Caki2 (cell line): ENCODE measurements at regions not wholly inside any gene's neighbourhood (a gene's known extent, or its start where the extent isn't known, plus 50 kb on each side); places are given as distances from the start of the nearest gene placed in this dataset.
A peak's percentile ranks its signal among the peaks of the same experiment; 100 is the strongest.

ENCODE experiments used
- DNase-seq: peaks from one replicate; pipeline ENCODE4 v3.0.0-alpha.2; 2015; ENCODE audit warnings: low read depth
- in situ Hi-C: cut with HindIII; loops from 2 replicates; pipeline ENCODE4 v1.10.0; 2016; ENCODE audit warnings: low sequenced_read_pairs, low pct_unique_long_range_greater_than_20kb, mixed read lengths

DNA sequence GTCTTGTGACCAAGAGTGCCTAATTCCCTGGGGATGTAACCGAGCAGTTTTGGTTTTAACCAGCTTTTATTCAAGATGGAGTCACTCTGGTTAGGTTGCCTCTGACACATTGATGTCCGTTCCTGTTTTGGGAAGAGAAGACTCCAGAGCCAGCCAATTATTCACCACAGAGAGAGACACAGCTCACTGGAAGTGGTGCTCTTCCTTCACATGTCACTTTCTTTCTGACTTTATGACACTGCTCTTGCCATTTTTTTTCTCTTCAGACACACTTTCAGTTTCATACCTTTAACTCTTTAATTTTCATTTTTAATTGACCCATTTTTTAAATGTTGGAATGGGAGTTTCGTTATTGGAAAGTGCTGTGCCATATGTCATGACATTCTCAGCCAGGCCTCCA lies 418.4 kb upstream of the FSTL5 start:
- DNase-seq = no peak
- in situ Hi-C loops = no loop called here

DNA sequence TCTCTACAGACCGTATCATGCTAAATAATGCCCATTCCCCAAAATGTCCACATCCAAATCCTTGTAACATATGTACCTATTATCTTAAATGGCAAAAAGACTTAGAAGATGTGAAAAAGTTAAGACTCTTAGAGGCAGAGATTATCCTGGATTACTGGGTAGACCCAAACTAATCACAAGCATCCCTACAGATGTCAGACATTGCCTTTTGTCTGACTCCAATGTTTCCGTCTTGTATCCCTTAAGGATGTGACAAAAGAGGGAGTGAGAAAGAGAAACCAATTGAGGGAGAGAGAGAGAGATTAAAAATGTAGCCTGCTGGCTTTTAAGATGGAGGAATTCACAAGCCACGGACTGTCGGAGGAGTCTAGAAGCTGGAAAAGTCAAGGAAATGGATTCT lies 401.9 kb upstream of the FSTL5 start:
- in situ Hi-C loops = no loop called here
- no peak for DNase-seq

DNA sequence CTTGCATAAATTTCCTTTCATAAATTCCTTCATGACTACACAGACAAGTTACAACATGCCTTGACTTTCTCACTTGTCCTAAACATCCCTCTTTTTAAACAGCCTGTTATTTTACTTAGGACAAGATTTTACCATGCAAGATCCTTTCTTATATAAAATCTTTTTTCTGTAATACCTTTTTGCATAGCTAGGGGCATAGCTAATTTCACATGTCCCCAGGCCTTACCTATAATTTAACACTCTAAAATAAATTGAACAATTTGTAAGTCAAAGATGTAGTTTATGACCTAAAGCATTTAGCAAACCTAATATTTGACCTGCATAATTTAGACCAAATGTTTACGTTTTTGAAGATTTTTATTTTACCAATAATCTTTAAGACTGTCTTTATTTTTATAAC lies 396.3 kb upstream of the FSTL5 start:
- DNase-seq = no peak
- in situ Hi-C loops = no loop called here

- in situ Hi-C loops = no loop called here
- DNase-seq = no peak
These were observed 393.8 kb upstream of the FSTL5 start for GRCh38 chr4:162557516-162558106.

- DNase-seq = no peak
- in situ Hi-C loops = no loop called here
These were observed 371.3 kb upstream of the FSTL5 start for GRCh38 chr4:162535121-162535520.

- peak; percentile 81 for DNase-seq
- in situ Hi-C loops = no loop called here
These were observed 359.4 kb upstream of the FSTL5 start for GRCh38 chr4:162523171-162523570.

GRCh38 chr4:162522724-162523123 lies 358.9 kb upstream of the FSTL5 start:
- in situ Hi-C loops = no loop called here
- DNase-seq = no peak

GRCh38 chr4:162510937-162511336 lies 347.1 kb upstream of the FSTL5 start:
- DNase-seq = no peak
- in situ Hi-C loops = no loop called here

GRCh38 chr4:162510115-162510514 lies 346.3 kb upstream of the FSTL5 start:
- in situ Hi-C loops = no loop called here

GRCh38 chr4:162509333-162509732 lies 345.5 kb upstream of the FSTL5 start:
- in situ Hi-C loops = no loop called here
- DNase-seq = no peak

More at GRCh38 chr4:162510115-162510514, 346.3 kb upstream of the FSTL5 start:
- DNase-seq = no peak

- DNase-seq = no peak
- in situ Hi-C loops = no loop called here
These were observed 342.5 kb upstream of the FSTL5 start for GRCh38 chr4:162506253-162506652.

DNA sequence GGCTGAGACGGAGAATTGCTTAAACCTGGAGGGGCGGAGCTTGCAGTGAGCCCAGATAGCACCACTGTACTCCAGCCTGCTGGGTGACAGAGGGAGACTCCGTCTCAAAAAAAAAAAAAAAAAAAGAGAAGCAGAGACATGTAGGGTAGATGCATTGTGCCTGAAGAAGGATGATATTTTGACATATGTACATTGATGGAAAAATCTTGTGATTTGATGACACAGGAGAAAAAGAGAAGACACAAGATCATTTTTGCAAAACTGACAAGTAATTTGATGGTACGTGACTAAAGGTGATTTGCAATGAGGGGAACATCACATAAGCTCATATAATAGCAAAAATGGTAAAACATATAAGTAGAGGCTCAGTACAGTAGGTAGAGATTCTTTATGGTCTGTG lies 340.1 kb upstream of the FSTL5 start:
- in situ Hi-C loops = no loop called here
- DNase-seq = no peak

- in situ Hi-C loops = no loop called here
These were observed 338.3 kb upstream of the FSTL5 start for GRCh38 chr4:162502109-162502508.

DNA sequence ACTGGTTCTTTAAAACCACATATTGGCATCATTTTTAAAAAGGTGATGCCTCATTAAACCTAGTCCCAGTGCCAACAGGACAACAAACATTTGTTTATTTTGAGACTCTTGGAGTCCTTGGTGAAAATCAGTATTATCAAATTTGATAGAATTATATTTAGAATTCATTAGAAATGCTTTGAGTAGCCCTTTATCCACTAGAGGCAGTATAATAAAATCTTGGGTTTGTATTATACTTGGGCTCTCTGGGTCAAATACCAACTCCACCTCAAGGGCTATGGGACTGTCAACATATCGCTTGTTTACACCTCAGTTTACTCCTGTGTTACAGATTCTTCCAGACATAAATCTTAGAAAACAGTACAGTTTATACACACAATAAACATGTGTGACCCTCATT lies 335.7 kb upstream of the FSTL5 start:
- in situ Hi-C loops = no loop called here
- DNase-seq = no peak

More at GRCh38 chr4:162502109-162502508, 338.3 kb upstream of the FSTL5 start:
- no peak for DNase-seq

- in situ Hi-C loops = no loop called here
- no peak for DNase-seq
These were observed 334.4 kb upstream of the FSTL5 start for GRCh38 chr4:162498168-162498567.

DNA sequence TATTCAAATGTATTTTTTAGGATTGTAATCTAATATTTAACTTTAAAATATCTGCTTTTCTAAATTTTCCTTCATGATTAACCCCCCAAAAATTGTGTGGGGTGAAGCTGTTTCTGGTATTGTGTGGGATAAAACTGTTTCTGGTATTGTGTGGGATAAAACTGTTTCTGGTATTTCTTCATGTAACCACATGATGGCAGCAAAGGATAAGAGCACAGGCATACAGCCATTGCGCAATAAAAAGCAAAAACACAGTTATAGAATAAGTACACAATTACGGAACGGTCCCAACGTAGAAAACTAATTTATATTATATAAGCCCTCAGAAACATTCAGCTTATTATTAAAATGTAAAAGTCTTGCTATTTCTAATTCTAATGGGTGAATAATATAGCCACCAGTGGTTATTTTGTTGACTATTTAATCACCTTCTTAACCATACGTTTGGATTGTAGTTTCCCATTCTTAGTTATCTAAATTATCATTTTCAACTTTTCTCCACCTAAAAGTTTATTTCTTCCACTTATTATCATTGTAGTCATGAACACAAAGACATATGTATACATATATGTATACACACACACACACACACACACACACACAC lies 333.9 kb upstream of the FSTL5 start:
- in situ Hi-C loops = no loop called here
- DNase-seq = peak; percentile 23

GRCh38 chr4:162494935-162495334 lies 331.1 kb upstream of the FSTL5 start:
- in situ Hi-C loops = no loop called here

DNA sequence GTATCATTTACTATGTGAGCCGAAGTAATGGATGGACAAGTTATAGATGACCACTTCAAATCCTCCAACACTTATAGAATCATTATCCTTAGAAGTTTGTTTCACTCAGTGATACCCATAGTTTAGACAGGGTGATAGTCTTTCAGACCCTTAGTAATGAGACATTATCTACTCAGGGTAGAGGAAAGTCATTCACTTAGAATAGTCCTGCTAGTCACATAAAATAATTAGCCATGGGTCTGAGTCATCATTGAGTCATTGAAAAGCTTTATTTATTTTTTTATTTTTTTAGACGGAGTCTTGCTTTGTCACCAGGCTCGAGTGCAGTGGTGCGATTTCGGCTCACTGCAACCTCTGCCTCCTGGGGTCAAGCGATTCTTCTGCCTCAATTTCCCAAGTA lies 321.7 kb upstream of the FSTL5 start:
- in situ Hi-C loops = no loop called here
- peak; percentile 84 for DNase-seq

More at GRCh38 chr4:162494935-162495334, 331.1 kb upstream of the FSTL5 start:
- DNase-seq = no peak

DNA sequence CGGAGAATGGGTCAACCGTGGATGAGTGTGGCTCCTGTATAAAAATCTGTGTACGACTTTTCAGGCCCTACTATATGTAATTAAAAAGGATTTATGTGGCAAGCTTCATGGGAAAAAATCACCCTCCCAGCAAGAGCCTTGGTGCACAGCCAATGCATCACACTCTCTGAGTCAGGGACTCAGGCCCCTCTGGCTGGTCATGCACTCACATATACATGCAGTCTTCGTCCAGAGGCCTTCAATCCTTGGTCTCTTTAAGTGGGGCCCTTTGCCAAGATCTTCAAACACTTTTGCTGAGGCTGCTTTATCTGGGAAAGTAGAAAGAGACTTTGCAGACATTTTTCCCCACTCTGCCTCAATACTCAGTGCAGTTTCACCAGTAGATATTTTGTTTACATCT lies 311.4 kb upstream of the FSTL5 start:
- in situ Hi-C loops = no loop called here
- no peak for DNase-seq

DNA sequence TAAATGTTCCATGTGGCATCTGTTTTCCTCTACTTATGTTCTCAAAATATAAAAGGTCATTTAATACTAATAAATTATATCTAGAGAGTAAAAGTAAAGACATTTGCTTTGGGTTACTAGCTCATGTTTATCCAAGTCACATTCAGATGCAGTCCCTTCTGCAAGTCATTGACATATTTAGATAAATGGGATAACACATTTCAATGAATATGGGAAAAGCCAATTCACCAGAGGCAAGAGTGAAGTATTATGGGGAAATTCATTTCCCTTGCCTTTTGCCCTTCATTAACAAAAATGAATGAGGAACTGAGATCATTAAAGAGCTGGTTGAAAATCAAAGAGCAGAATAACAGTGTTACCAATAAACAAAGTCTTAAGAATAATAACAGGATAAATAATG lies 306.2 kb upstream of the FSTL5 start:
- in situ Hi-C loops = no loop called here
- DNase-seq = no peak
